GM20431 (cell line): ENCODE measurements at regions not wholly inside any gene's neighbourhood (a gene's known extent, or its start where the extent isn't known, plus 50 kb on each side); places are given as distances from the start of the nearest gene placed in this dataset.

ENCODE experiments used
- in situ Hi-C: fragments of 300-500 bp; cut with MseI, MboI; formaldehyde crosslinking; loops from one replicate; pipeline ENCODE4 v1.15.0; 2020; ENCODE audit warnings: low sequenced_read_pairs; ENCODE audit not compliant: unreplicated experiment

GRCh38 chr4:160831165-160831922 lies 1332.5 kb downstream of the FSTL5 start:
- in situ Hi-C loops = no loop called here

DNA sequence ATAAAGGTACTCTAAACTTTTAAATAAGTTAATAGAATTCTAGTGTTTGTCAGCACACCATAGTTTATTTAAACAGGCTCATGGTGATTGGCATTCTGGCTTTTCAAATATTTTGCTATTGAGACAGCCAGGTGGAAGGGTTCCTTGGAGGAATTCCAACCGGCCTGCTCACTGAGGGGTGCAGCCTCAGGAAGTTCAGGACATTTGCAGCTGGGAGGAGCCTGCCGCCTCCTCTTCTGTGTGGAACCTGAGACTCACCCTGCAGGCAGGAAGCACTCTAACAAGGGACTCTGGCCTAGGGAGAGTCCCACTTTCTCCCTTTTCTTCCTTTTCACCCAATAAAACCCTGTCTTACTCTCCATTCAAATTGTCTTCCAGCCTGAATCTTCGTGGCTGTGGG lies 1328.0 kb downstream of the FSTL5 start:
- in situ Hi-C loops = no loop called here

DNA sequence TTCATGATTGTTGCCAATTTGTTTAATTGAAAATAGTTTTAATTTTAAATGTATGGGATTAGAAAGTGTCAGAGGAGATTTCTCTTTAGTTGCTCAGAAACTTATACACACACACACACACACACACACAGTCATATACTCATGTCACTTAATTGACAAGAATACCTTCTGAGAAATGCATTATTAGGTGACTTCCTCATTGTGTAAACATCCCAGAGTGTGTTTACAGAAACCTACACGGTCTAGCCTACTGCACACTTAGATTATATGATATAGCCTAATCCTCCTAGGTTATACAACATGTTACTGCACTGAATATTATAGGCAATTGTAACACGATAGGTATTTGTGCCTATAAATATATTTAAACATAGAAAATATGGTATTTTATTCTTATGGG lies 1327.4 kb downstream of the FSTL5 start:
- in situ Hi-C loops = no loop called here

- in situ Hi-C loops = no loop called here
Measured at GRCh38 chr4:160846121-160846520, 1317.7 kb downstream of the FSTL5 start.

DNA sequence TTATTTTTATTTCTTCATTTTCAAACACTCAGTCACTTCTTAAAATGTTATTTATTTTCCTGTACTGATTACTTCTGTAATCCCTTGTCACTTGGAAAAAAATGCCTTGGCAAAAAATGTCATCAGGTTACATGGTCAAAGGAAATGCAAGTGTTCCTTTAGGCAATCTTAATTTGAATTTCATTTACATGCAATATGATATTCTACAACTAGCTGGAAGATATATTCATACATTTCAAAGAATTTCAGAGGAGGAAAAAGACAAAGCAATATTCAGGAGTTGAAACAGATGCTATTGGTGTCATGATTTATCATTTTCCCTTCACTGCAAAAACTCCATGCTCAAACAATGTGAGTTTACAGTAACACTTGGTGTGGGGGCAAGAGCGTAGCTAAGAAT lies 1316.6 kb downstream of the FSTL5 start:
- in situ Hi-C loops = no loop called here

GRCh38 chr4:160848489-160848888 lies 1315.3 kb downstream of the FSTL5 start:
- in situ Hi-C loops = no loop called here

- in situ Hi-C loops = no loop called here
Measured at GRCh38 chr4:160848901-160849760, 1314.7 kb downstream of the FSTL5 start.

- in situ Hi-C loops = no loop called here
Measured at GRCh38 chr4:160864253-160864652, 1299.5 kb downstream of the FSTL5 start.

GRCh38 chr4:160869899-160870298 lies 1293.9 kb downstream of the FSTL5 start:
- in situ Hi-C loops = no loop called here

- in situ Hi-C loops = no loop called here
Measured at GRCh38 chr4:160872491-160872890, 1291.3 kb downstream of the FSTL5 start.

DNA sequence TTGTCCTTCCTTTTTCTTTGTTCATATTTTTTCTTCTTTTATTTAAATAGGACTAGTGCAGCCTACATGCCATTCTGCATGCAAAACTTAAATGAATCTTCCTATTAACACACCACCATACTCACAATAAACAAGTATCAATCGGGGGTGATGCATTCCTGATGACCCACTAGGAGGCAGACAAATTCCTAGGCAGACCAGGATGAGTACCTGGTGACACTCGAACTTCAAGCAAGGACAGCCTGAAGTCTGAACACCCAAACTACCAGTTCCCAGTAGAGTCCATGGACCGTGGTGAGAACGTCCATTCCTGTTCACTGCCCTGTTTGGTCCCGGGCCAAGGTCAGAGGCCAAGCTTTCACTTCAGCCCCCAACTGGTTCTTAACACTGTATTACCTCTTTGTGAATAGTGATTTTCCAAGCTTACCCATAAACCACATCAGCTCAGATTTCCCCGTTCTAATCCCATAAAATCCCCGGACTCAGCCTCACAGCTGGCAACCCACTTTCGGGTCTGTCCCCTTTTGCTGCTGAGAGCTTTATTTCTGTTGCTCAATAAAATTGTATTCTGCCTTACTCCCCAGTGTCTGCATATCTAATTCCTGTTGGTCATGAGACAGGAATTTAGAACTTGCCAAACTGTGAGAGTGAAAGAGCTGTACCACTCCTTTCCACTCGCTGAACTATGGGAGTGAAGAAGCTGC lies 1286.6 kb downstream of the FSTL5 start:
- in situ Hi-C loops = no loop called here

GRCh38 chr4:160880180-160880579 lies 1283.6 kb downstream of the FSTL5 start:
- in situ Hi-C loops = no loop called here

- in situ Hi-C loops = no loop called here
Measured at GRCh38 chr4:160887668-160888067, 1276.1 kb downstream of the FSTL5 start.

- in situ Hi-C loops = no loop called here
Measured at GRCh38 chr4:160894128-160894527, 1269.7 kb downstream of the FSTL5 start.

GRCh38 chr4:160894809-160895208 lies 1269.0 kb downstream of the FSTL5 start:
- in situ Hi-C loops = no loop called here

DNA sequence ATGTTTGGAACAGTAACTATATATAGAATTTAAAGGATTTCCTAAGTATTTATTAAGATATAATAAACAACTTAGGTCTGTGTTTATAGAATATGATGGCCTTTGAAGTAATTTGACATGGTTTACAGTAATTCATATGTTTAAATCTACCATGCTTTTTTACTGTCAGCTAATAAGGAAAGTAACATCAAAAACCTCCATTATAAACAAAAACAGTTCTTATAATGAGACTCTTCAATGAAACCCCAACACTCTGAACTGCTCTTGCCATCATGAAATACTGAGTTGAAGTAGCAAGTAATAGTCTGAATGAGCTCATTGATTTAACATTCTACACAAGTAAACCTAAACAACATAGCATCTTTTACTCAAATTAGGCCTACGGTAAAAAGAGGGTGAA lies 1236.5 kb downstream of the FSTL5 start:
- in situ Hi-C loops = no loop called here

- in situ Hi-C loops = no loop called here
Measured at GRCh38 chr4:160928482-160928881, 1235.3 kb downstream of the FSTL5 start.

- in situ Hi-C loops = no loop called here
Measured at GRCh38 chr4:160947653-160948052, 1216.1 kb downstream of the FSTL5 start.

- in situ Hi-C loops = no loop called here
Measured at GRCh38 chr4:160956875-160957274, 1206.9 kb downstream of the FSTL5 start.

GRCh38 chr4:160969925-160970324 lies 1193.9 kb downstream of the FSTL5 start:
- in situ Hi-C loops = no loop called here

DNA sequence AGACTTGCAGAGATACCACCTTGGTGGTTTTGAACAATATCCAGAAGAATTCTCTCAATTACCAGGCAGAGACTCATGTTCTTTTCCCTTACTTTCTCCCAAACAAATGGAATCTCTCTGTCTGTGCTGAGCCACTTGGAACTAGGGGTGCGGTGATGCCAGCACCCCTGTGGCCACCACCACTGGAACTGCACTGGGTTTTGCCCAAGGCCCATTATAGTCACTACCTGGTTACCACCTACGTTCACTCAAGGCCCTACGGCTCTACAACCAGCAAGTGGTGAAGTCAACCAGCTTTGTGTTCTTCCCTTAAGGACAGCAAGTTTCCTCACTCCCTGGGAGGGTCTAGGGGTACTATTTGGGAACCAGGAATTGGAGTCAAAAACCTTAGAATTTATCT lies 1183.7 kb downstream of the FSTL5 start:
- in situ Hi-C loops = no loop called here
